Suprapubic skin (tissue), 4 donors: ENCODE measurements at regions not wholly inside any gene's neighbourhood (a gene's known extent, or its start where the extent isn't known, plus 50 kb on each side); places are given as distances from the start of the nearest gene placed in this dataset.

Experiments
- DNase-seq, 2 donors: peaks; one replicate each; pipeline ENCODE4 v3.0.0-alpha.2; 2019; ENCODE audit warnings: low spot score in 2 of 2
- H3K27ac ChIP-seq: fragments of 200-600 bp; sonication (generic); one replicate; pipeline ENCODE4 v1.5.1; 2019
- H3K27me3 ChIP-seq: fragments of 200-600 bp; sonication (generic); one replicate; pipeline ENCODE4 v1.5.1; 2019
- H3K36me3 ChIP-seq: fragments of 200-600 bp; sonication (generic); one replicate; pipeline ENCODE4 v1.5.1; 2019
- H3K4me1 ChIP-seq: fragments of 200-600 bp; sonication (generic); one replicate; pipeline ENCODE4 v1.5.1; 2019
- H3K4me3 ChIP-seq: fragments of 200-600 bp; sonication (generic); one replicate; pipeline ENCODE4 v1.5.1; 2019; ENCODE audit warnings: mild to moderate bottlenecking
- H3K9me3 ChIP-seq: fragments of 200-600 bp; sonication (generic); one replicate; pipeline ENCODE4 v1.5.1; 2019
- CTCF ChIP-seq, 2 donors: fragments of 200-600 bp in 1 of 2; fragments of 450-650 bp in 1 of 2; sonication (generic) in 1 of 2; IDR thresholded peaks; one replicate each; pipeline ENCODE4 v1.5.1; 2016 to 2019; ENCODE audit warnings: antibody characterized with exemption in 2 of 2, mild to moderate bottlenecking in 1 of 2, moderate library complexity in 1 of 2
- EP300 ChIP-seq: sonication (generic); formaldehyde crosslinking; IDR thresholded peaks from one replicate; pipeline ENCODE4 v1.6.1; 2017; ENCODE audit warnings: antibody characterized with exemption
- POLR2A ChIP-seq, 2 donors: fragments of 450-650 bp; IDR thresholded peaks; one replicate each; pipeline ENCODE4 v1.6.1; 2017; ENCODE audit warnings: antibody characterized with exemption in 2 of 2, mild to moderate bottlenecking in 2 of 2, moderate library complexity in 2 of 2
- POLR2AphosphoS5 ChIP-seq, 3 donors: sonication (generic); formaldehyde crosslinking; IDR thresholded peaks; one replicate each; pipeline ENCODE4 v1.6.1; 2017; ENCODE audit warnings: antibody characterized with exemption in 3 of 3
- WGBS: methylation state at CpG from one replicate; pipeline ENCODE4 v1.1.5; 2018; 5-methylcytosine and 5-hydroxymethylcytosine counted together

- Histone ChIP-seq H3K27me3 (no peaks in the 10 kb centered on the region), H3K27ac (no peak overlapping the region), H3K9me3 (no peaks in the 10 kb centered on the region), H3K4me3 (no peak overlapping the region), H3K4me1 (no peaks in the 10 kb centered on the region), H3K36me3 (no peaks in the 10 kb centered on the region)
- 82% methylated on average over 3 of the region's 3 CpGs for WGBS
- TF ChIP-seq EP300 = no peak
- TF ChIP-seq POLR2AphosphoS5 (IDR thresholded peaks at IDR 0.05) = no peak
- TF ChIP-seq CTCF (IDR thresholded peaks at IDR 0.05) = no peak
- no peak for TF ChIP-seq POLR2A (IDR thresholded peaks at IDR 0.05)
- DNase-seq = no peak
Observed at GRCh38 chr3:1960506-1960905, 138.2 kb upstream of the CNTN4 start.

GRCh38 chr3:1962396-1963088 is 136.1 kb upstream of the CNTN4 start:
- H3K4me3 ChIP-seq = no peak overlapping the region
- WGBS = 71% methylated on average over 8 of the region's 8 CpGs
- H3K36me3 ChIP-seq = no peaks in the 10 kb centered on the region
- H3K27me3 ChIP-seq = no peaks in the 10 kb centered on the region
- no peak for DNase-seq
- H3K9me3 ChIP-seq = no peaks in the 10 kb centered on the region
- no peaks in the 10 kb centered on the region for H3K4me1 ChIP-seq
- TF ChIP-seq EP300 (no peak), POLR2AphosphoS5 (IDR thresholded peaks at IDR 0.05) (no peak), POLR2A (IDR thresholded peaks at IDR 0.05) (no peak), CTCF (IDR thresholded peaks at IDR 0.05) (no peak)
- no peak overlapping the region for H3K27ac ChIP-seq

GRCh38 chr3:1963896-1964295 is 134.8 kb upstream of the CNTN4 start:
- Histone ChIP-seq H3K27ac (no peak overlapping the region), H3K36me3 (no peaks in the 10 kb centered on the region), H3K27me3 (no peaks in the 10 kb centered on the region), H3K4me1 (no peaks in the 10 kb centered on the region), H3K4me3 (no peak overlapping the region), H3K9me3 (no peaks in the 10 kb centered on the region)
- 57% methylated on average over 3 of the region's 3 CpGs for WGBS
- DNase-seq = no peak
- TF ChIP-seq POLR2A (IDR thresholded peaks at IDR 0.05) (no peak), CTCF (IDR thresholded peaks at IDR 0.05) (no peak), EP300 (no peak), POLR2AphosphoS5 (IDR thresholded peaks at IDR 0.05) (no peak)

GRCh38 chr3:1967525-1967924 is 131.1 kb upstream of the CNTN4 start:
- Histone ChIP-seq H3K27me3 (no peaks in the 10 kb centered on the region), H3K4me3 (no peak overlapping the region), H3K27ac (no peak overlapping the region), H3K36me3 (no peaks in the 10 kb centered on the region), H3K4me1 (no peaks in the 10 kb centered on the region), H3K9me3 (no peaks in the 10 kb centered on the region)
- TF ChIP-seq EP300 = no peak
- TF ChIP-seq POLR2A (IDR thresholded peaks at IDR 0.05) = no peak
- TF ChIP-seq CTCF (IDR thresholded peaks at IDR 0.05) = no peak
- no peak for TF ChIP-seq POLR2AphosphoS5 (IDR thresholded peaks at IDR 0.05)
- DNase-seq = no peak
- WGBS = 75% methylated on average over 2 of the region's 2 CpGs

- DNase-seq = no peak
- H3K9me3 ChIP-seq = no peaks in the 10 kb centered on the region
- H3K36me3 ChIP-seq = no peaks in the 10 kb centered on the region
- no peak overlapping the region for H3K4me3 ChIP-seq
- no peaks in the 10 kb centered on the region for H3K4me1 ChIP-seq
- no peaks in the 10 kb centered on the region for H3K27me3 ChIP-seq
- TF ChIP-seq POLR2AphosphoS5 (IDR thresholded peaks at IDR 0.05) = no peak
- TF ChIP-seq POLR2A (IDR thresholded peaks at IDR 0.05) = no peak
- TF ChIP-seq CTCF (IDR thresholded peaks at IDR 0.05) = no peak
- TF ChIP-seq EP300 = no peak
- no peak overlapping the region for H3K27ac ChIP-seq
- 25% methylated on average over 2 of the region's 2 CpGs for WGBS
Observed at GRCh38 chr3:1969281-1969680, 129.4 kb upstream of the CNTN4 start.
